GM19467 (cell line): ENCODE measurements at regions not wholly inside any gene's neighbourhood (a gene's known extent, or its start where the extent isn't known, plus 50 kb on each side); places are given as distances from the start of the nearest gene placed in this dataset.

Source experiments
- ATAC-seq: cut with Tn5 transposase; IDR thresholded peaks from one replicate; pipeline ENCODE4 v1.9.1; 2021; ENCODE audit warnings: mild to moderate bottlenecking, moderate library complexity; ENCODE audit not compliant: unreplicated experiment

GRCh38 chr16:80366023-80366422 lies 174.8 kb upstream of the DYNLRB2 start:
- no peak for ATAC-seq

GRCh38 chr16:80362816-80363215 lies 178.0 kb upstream of the DYNLRB2 start:
- ATAC-seq: no peak

DNA sequence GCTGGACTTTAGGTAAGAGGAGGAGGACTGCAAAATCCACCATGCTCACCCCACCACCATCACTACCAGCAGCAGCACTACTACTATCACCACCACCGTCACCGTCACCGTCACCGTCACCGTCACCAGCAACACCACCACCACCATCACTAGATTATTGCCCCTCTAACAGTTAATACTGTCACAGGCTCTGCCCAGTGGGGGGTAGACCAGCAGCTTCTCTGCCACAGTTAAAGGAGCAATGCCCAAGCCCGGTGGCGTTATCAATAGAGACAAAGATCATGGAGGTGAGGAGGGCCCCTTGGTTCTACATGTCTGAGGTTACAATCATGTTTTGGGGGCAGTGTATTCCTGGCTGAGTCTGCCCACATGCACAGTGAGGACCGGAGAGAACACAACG lies 184.4 kb upstream of the DYNLRB2 start:
- ATAC-seq: no peak

DNA sequence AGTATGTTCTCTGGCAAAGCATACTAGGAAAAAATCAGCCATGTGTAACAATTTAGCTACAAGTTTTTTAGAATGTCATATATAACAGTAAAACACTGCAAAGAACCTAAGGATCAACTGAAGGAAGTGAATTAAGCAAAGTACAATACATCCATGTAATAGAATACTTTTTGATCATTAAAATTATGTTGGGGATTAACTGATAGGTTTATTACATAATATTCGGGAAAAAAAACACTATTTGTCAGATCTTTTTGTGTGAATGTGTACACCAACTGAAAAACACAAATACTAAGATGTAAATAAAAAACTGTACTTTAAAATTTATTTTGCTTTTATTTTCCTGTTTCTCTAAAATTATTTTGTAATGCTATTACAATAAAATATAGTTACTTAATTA lies 185.5 kb upstream of the DYNLRB2 start:
- ATAC-seq: no peak

GRCh38 chr16:80350061-80350460 lies 190.7 kb upstream of the DYNLRB2 start:
- ATAC-seq: no peak

- ATAC-seq: no peak
Measured at GRCh38 chr16:80347900-80348299, 192.9 kb upstream of the DYNLRB2 start.

DNA sequence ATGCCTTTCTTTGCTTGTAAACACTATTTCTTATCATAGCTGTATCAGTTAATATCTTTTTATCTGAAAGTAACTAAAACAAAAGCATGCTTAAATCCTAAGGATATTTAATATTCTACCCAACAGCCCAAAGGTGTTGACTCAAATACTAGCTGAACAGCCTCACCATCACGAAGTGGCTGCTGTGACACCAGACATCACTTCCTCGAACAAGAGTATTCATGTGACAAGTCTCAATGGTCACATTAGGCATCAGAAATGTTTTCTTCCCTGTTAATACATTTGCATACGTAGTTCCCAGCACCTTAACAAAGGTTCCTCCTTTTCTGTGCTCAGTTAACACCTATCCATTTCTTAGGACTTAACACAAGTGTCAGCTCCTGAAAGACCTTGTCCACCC lies 193.8 kb upstream of the DYNLRB2 start:
- ATAC-seq: no peak

- no peak for ATAC-seq
Measured at GRCh38 chr16:80346111-80346632, 194.6 kb upstream of the DYNLRB2 start.

- no peak for ATAC-seq
Measured at GRCh38 chr16:80345701-80346100, 195.1 kb upstream of the DYNLRB2 start.

GRCh38 chr16:80344570-80344969 lies 196.2 kb upstream of the DYNLRB2 start:
- ATAC-seq: no peak

GRCh38 chr16:80341263-80341662 lies 199.5 kb upstream of the DYNLRB2 start:
- no peak for ATAC-seq

DNA sequence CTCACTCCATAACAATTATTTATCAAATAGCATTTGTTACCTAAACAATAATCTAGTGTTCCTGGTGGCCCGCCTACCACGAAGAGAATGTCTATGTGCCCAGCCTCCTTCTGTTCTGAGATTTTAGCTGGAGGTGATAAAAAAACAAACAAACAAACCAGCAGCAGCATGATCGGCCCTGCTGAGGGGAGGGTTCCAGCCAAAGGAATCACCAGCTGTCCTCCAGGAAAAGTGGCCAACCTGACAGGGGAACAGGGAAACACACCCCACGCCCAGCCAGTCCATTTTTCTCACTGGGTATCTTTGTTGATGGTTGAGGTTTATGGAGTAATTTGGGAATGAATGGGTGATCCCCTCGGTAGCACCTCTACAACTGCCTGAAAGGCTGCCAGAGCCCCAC lies 203.0 kb upstream of the DYNLRB2 start:
- no peak for ATAC-seq

DNA sequence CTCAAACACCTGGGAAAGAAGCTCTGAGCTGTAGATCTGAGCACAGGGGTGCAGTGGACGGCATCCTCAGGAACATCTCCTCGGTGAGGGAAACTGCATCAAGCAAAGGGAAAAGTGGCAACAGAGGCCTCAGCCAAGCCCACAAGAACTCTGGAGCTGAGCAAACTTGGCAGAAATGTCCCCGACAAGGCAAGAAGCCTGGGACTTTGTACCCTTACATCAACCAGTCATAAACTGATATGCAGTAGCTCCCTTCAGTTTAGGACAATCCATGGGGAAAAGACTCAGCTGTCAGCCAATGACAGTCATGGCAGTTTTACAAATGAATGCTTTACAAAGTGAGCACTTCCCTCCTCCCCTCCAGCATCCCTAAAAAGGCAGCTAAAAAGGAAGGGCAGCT lies 210.0 kb upstream of the DYNLRB2 start:
- no peak for ATAC-seq

DNA sequence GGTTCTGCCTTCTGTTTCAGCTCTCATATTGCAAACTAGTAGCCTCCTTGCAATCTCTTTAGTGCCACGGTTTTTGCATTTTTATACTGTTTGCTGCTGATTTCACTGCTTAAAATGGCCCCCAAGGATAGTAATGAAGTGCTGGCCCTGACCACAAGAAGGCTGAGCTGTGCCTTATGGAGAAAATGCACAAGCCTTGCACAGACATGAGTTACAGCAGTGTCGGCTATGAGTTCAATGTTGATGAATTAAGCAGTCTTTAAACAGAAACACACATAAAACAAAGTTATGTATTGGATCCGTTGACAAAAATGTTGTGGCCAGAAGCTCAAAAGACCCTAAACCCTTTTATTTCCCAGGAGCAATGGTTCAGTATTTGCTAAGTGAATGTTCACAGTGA lies 210.6 kb upstream of the DYNLRB2 start:
- no peak for ATAC-seq

GRCh38 chr16:80327740-80328139 lies 213.1 kb upstream of the DYNLRB2 start:
- no peak for ATAC-seq

DNA sequence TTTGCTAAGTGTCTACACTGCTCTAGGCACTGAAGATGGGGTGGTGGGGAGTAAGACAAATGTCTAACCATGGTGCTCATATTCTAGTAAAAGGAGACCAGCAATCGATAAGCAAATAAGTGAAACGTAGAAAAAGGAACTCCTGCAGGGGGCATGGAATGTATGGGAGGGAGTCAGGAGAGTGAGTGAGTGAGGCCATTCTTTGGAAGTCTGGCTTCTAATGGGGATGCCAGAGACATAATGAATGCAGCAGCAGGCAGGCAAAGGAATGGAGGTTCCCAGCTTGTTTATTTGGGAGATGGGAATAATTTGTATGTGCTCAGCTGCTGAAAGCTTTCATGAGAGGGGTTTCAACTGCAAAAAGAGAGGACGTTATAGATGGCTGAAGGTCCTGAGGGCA lies 216.4 kb upstream of the DYNLRB2 start:
- no peak for ATAC-seq

- ATAC-seq: no peak
Measured at GRCh38 chr16:80323808-80324195, 217.0 kb upstream of the DYNLRB2 start.

DNA sequence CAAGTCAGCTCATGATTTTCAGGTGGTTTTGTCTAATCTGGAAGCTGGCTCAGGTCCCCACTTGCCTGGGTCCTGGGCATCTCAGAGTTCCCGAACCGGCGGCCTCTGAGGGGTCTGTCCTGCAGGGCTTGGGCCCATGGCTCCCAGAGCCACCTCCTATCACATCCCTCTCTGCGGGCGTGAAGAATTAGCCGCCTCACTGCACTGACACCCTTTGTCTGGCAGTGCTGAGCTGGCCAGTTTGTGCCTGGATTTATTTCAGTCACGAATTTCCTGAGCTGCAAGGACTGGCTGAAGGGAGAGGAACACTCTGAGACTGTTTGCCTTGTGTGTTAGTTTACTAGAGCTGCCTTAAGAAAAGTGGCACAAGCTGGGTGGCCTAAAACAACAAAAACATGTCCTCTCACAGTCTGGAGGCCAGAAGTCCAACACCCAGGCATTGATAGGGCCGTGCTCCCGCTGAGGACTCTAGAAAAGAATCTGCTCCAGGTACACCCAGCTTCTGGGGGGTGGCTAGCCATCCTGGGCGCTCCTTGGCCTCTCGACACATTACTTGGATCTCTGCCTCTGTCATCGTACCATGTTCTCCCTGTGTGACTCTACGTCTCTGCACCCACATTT lies 217.5 kb upstream of the DYNLRB2 start:
- ATAC-seq: no peak

DNA sequence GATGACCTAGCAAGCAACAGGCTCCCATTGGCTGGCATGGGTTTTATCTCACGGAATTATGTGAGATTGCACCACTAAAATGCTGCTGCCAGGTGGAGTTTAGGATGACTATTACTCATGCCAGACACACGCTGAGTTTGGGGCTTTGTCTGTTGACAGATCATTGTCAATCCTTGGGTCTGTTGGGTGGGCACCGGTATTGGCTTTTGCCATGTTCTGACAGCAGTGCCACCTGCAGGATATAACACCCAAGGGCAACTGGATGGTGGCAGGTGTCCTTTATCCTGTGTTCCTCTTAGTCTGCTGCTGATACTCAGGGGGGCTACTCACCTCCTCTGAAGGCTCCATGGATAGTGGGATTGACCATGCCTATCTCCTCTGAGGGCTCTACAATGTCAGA lies 221.6 kb upstream of the DYNLRB2 start:
- ATAC-seq: no peak

DNA sequence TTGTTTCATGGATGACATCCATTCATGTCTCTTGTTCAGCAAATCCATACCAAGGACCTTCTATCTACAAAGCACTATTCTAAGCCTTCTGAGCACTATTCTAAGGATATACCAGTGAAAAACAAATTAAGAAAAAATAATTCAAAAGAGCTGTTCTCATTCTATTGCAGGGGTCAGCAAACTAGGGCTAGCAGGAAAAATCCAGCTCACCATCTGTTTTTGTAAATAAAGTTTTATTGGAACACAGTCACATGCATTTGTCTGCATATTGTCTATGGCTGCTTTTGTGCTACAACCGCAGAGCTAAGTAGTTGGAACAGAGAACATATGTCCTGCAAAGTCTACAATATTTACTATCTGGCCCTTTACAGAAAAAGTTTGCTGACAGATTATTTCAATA lies 222.7 kb upstream of the DYNLRB2 start:
- no peak for ATAC-seq

- ATAC-seq: no peak
Measured at GRCh38 chr16:80317599-80318037, 223.2 kb upstream of the DYNLRB2 start.

- no peak for ATAC-seq
Measured at GRCh38 chr16:80317116-80317515, 223.7 kb upstream of the DYNLRB2 start.

- ATAC-seq: no peak
Measured at GRCh38 chr16:80314042-80314441, 226.8 kb upstream of the DYNLRB2 start.
